Testis (tissue), 2 donors: ENCODE measurements at regions not wholly inside any gene's neighbourhood (a gene's known extent, or its start where the extent isn't known, plus 50 kb on each side); places are given as distances from the start of the nearest gene placed in this dataset.

Experiments used
- POLR2A ChIP-seq: fragments of 450-650 bp; IDR thresholded peaks from one replicate; pipeline ENCODE4 v1.6.1; 2017; ENCODE audit warnings: antibody characterized with exemption, mild to moderate bottlenecking, moderate library complexity
- TF ChIP-seq, protein P1 (sequence below), 3 experiments: fragments of 450-650 bp in 2 of 3; fragments of 200-600 bp in 1 of 3; sonication (generic) in 1 of 3; IDR thresholded peaks; one replicate each; pipeline ENCODE4 v1.5.1; 2016 to 2019; ENCODE audit warnings: antibody characterized with exemption in 3 of 3, mild to moderate bottlenecking in 2 of 3, moderate library complexity in 1 of 3

DNA sequence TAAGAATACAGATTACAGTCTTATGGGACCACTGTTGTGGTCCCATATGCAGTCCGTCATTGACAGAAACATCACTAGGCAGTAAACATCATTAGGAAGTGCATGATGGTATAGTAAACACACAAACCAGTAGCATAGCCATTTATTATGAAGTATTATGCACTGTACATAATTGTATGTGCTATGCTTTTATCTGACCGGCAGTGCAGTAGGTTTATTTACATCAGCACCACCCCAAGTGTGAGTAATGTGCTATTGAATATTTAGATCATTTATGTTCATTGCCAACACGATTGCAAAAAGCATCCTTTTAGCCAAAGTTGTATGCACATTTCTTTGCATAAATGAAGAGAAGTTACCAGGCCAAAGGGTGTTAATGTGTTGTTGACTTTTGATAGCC is 531.6 kb upstream of the TBX3 start:
- TF ChIP-seq, protein P1, sequence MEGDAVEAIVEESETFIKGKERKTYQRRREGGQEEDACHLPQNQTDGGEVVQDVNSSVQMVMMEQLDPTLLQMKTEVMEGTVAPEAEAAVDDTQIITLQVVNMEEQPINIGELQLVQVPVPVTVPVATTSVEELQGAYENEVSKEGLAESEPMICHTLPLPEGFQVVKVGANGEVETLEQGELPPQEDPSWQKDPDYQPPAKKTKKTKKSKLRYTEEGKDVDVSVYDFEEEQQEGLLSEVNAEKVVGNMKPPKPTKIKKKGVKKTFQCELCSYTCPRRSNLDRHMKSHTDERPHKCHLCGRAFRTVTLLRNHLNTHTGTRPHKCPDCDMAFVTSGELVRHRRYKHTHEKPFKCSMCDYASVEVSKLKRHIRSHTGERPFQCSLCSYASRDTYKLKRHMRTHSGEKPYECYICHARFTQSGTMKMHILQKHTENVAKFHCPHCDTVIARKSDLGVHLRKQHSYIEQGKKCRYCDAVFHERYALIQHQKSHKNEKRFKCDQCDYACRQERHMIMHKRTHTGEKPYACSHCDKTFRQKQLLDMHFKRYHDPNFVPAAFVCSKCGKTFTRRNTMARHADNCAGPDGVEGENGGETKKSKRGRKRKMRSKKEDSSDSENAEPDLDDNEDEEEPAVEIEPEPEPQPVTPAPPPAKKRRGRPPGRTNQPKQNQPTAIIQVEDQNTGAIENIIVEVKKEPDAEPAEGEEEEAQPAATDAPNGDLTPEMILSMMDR (IDR thresholded peaks at IDR 0.05): no peak
- no peak for TF ChIP-seq POLR2A
